ENCODE measurements at regions not wholly inside any gene's neighbourhood (a gene's known extent, or its start where the extent isn't known, plus 50 kb on each side); places are given as distances from the start of the nearest gene placed in this dataset.

DNA sequence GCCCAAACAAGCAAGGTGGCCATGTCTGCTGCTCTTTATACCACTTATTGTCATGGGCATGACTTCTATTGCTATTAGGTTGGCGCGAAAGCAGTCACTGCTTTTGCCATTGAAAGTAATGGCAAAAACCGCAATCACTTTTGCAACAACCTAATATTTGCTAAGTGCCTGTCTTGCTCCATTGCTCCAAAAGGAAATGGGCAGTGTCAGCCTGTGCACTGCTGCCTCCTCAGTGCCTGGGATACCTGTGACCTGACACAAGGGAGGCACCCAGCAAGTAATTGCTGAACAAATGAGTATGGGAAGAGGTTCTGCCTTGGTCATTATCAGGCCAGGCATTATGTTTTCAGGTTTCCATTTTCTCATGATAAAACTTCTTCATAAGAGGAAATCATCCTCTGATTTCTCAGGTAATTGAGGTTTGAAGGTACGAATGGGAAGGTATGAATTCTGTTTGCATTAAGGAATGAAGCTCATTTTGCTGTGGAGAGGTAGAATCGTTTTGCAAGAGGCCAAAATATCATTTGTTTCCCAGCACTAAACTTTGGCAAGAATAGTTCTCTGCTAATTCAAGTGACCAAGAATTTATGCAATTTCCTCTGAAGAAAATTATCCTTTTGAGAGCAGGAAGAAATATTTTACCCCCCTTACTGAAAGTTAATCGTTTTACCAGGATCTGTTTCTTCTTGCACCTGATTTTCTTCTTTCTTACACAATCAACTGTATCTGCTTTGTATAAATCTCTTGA lies 128.4 kb upstream of the SPRY2 start:
- no peaks in the 10 kb centered on the region for H3K79me2 ChIP-seq (replicated peaks; ENCODE audit: insufficient read depth)
- no peak overlapping the region for H3K4me3 ChIP-seq
- no peak overlapping the region for H3K4me2 ChIP-seq
- H2AFZ ChIP-seq, result no peak overlapping the region
- H3K27ac ChIP-seq (ENCODE audit: low read depth), result no peak overlapping the region
- Mint-ChIP-seq H3K27ac (no peak overlapping the region), H3K36me3 (ENCODE audit: low read depth) (no peaks in the 10 kb centered on the region), H3K4me3 (no peak overlapping the region), H3K9me3 (no peaks in the 10 kb centered on the region; the same call in 2 of the 3 replicates), H3K4me1 (no peaks in the 10 kb centered on the region; the same call in 2 of the 3 replicates), H3K27me3 (ENCODE audit: insufficient read depth, low read depth, poor library complexity) (peaks cover 2% of the 10 kb centered on the region)
- no peaks in the 10 kb centered on the region for H4K20me1 ChIP-seq (replicated peaks; ENCODE audit: insufficient read depth)
- no peak for ATAC-seq
- H3K27me3 ChIP-seq (ENCODE audit: insufficient read depth), result no peaks in the 10 kb centered on the region
- H3K36me3 ChIP-seq (ENCODE audit: insufficient read depth), result no peaks in the 10 kb centered on the region
- DNase-seq (ENCODE audit: low spot score), result no peak
- no peak for TF ChIP-seq ZNF114 (CRISPR knock-in tag; IDR thresholded peaks at IDR 0.05)
- TF ChIP-seq STAT1 (IDR thresholded peaks at IDR 0.05; ENCODE audit: unreplicated experiment), result no peak
- TF ChIP-seq CREB1 (CRISPR knock-in tag; IDR thresholded peaks at IDR 0.05; ENCODE audit: low read depth), result no peak
- TF ChIP-seq EZH2phosphoT487 (IDR thresholded peaks at IDR 0.05; ENCODE audit: unreplicated experiment), result no peak
- no peak for TF ChIP-seq ETS1 (IDR thresholded peaks at IDR 0.05)
- no peak for TF ChIP-seq NANOG (IDR thresholded peaks at IDR 0.05; ENCODE audit: borderline replicate concordance)
- no peak for TF ChIP-seq POLR2AphosphoS5 (IDR thresholded peaks at IDR 0.05; ENCODE audit: low read depth)
- no peak for TF ChIP-seq ZNF462 (CRISPR knock-in tag; IDR thresholded peaks at IDR 0.05)
- TF ChIP-seq, protein P1, sequence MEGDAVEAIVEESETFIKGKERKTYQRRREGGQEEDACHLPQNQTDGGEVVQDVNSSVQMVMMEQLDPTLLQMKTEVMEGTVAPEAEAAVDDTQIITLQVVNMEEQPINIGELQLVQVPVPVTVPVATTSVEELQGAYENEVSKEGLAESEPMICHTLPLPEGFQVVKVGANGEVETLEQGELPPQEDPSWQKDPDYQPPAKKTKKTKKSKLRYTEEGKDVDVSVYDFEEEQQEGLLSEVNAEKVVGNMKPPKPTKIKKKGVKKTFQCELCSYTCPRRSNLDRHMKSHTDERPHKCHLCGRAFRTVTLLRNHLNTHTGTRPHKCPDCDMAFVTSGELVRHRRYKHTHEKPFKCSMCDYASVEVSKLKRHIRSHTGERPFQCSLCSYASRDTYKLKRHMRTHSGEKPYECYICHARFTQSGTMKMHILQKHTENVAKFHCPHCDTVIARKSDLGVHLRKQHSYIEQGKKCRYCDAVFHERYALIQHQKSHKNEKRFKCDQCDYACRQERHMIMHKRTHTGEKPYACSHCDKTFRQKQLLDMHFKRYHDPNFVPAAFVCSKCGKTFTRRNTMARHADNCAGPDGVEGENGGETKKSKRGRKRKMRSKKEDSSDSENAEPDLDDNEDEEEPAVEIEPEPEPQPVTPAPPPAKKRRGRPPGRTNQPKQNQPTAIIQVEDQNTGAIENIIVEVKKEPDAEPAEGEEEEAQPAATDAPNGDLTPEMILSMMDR (conservative IDR thresholded peaks at IDR 0.05; ENCODE audit: low read depth in 2 of 2), result no peak
- no peak for TF ChIP-seq EZH2 (IDR thresholded peaks at IDR 0.05; ENCODE audit: low read depth, unreplicated experiment)
- TF ChIP-seq REST (IDR thresholded peaks at IDR 0.05; ENCODE audit: unreplicated experiment), result no peak
- TF ChIP-seq ZNF331 (CRISPR knock-in tag; IDR thresholded peaks at IDR 0.05; ENCODE audit: low read depth), result no peak
- TF ChIP-seq JUNB (IDR thresholded peaks at IDR 0.05; ENCODE audit: unreplicated experiment), result no peak
- no peaks in the 10 kb centered on the region for H3F3A ChIP-seq (replicated peaks; ENCODE audit: low read depth)
- peaks cover 4% of the 10 kb centered on the region; the same call in 1 of the 2 replicates for H3K9me2 ChIP-seq (ENCODE audit: insufficient read depth)
- no peaks in the 10 kb centered on the region for H3K4me1 ChIP-seq (ENCODE audit: insufficient read depth)
